ENCODE measurements at regions not wholly inside any gene's neighbourhood (a gene's known extent, or its start where the extent isn't known, plus 50 kb on each side); places are given as distances from the start of the nearest gene placed in this dataset.

- in situ Hi-C loops (cut with HindIII; ENCODE audit: low sequenced_read_pairs), result no loop called here
- DNase-seq (ENCODE audit: low read depth, low spot score), result no peak
- H3K4me3 ChIP-seq (ENCODE audit: low read depth, low read length), result no peak overlapping the region
- TF ChIP-seq CTCF (IDR thresholded peaks at IDR 0.05; ENCODE audit: low read depth, low read length), result no peak
Measured at GRCh38 chr5:63220244-63220643, 641.6 kb downstream of the LRRC70 start.

- TF ChIP-seq CTCF (IDR thresholded peaks at IDR 0.05; ENCODE audit: low read depth, low read length), result no peak
- DNase-seq (ENCODE audit: low read depth, low spot score), result no peak
- in situ Hi-C loops (cut with HindIII; ENCODE audit: low sequenced_read_pairs), result no loop called here
- H3K4me3 ChIP-seq (ENCODE audit: low read depth, low read length), result no peak overlapping the region
Measured at GRCh38 chr5:63217422-63217821, 638.8 kb downstream of the LRRC70 start.

- no peak for TF ChIP-seq CTCF (IDR thresholded peaks at IDR 0.05; ENCODE audit: low read depth, low read length)
- no peak overlapping the region for H3K4me3 ChIP-seq (ENCODE audit: low read depth, low read length)
- DNase-seq (ENCODE audit: low read depth, low spot score), result no peak
- in situ Hi-C loops (cut with HindIII; ENCODE audit: low sequenced_read_pairs), result no loop called here
Measured at GRCh38 chr5:63213256-63213655, 634.6 kb downstream of the LRRC70 start.

- in situ Hi-C loops (cut with HindIII; ENCODE audit: low sequenced_read_pairs), result no loop called here
- no peak for TF ChIP-seq CTCF (IDR thresholded peaks at IDR 0.05; ENCODE audit: low read depth, low read length)
- DNase-seq (ENCODE audit: low read depth, low spot score), result no peak
- H3K4me3 ChIP-seq (ENCODE audit: low read depth, low read length), result no peak overlapping the region
Measured at GRCh38 chr5:63211448-63212132, 633.0 kb downstream of the LRRC70 start.

GRCh38 chr5:63205976-63206375 is 627.4 kb downstream of the LRRC70 start:
- no peak for DNase-seq (ENCODE audit: low read depth, low spot score)
- in situ Hi-C loops (cut with HindIII; ENCODE audit: low sequenced_read_pairs), result no loop called here
- TF ChIP-seq CTCF (IDR thresholded peaks at IDR 0.05; ENCODE audit: low read depth, low read length), result no peak
- H3K4me3 ChIP-seq (ENCODE audit: low read depth, low read length), result no peak overlapping the region

GRCh38 chr5:63201738-63202137 is 623.1 kb downstream of the LRRC70 start:
- no peak overlapping the region for H3K4me3 ChIP-seq (ENCODE audit: low read depth, low read length)
- in situ Hi-C loops (cut with HindIII; ENCODE audit: low sequenced_read_pairs), result no loop called here
- DNase-seq (ENCODE audit: low read depth, low spot score), result no peak
- no peak for TF ChIP-seq CTCF (IDR thresholded peaks at IDR 0.05; ENCODE audit: low read depth, low read length)

Data from astrocyte of the spinal cord (primary cell).